HG03045 (cell line): ENCODE measurements at regions not wholly inside any gene's neighbourhood (a gene's known extent, or its start where the extent isn't known, plus 50 kb on each side); places are given as distances from the start of the nearest gene placed in this dataset.

Source experiments
- ATAC-seq: cut with Tn5 transposase; IDR thresholded peaks from one replicate; pipeline ENCODE4 v1.9.1; 2021; ENCODE audit warnings: mild to moderate bottlenecking, moderate library complexity; ENCODE audit not compliant: unreplicated experiment

GRCh38 chr11:129292092-129292491, 83.6 kb upstream of the BARX2 start:
- no peak for ATAC-seq

GRCh38 chr11:129291546-129291945, 84.1 kb upstream of the BARX2 start:
- no peak for ATAC-seq

GRCh38 chr11:129290966-129291365, 84.7 kb upstream of the BARX2 start:
- ATAC-seq: no peak

- no peak for ATAC-seq
Observed at GRCh38 chr11:129289350-129290040, 86.2 kb upstream of the BARX2 start.

GRCh38 chr11:129287920-129288319, 87.7 kb upstream of the BARX2 start:
- ATAC-seq: no peak

- ATAC-seq: no peak
Observed at GRCh38 chr11:129286813-129287212, 88.8 kb upstream of the BARX2 start.

- ATAC-seq: no peak
Observed at GRCh38 chr11:129285402-129285786, 90.3 kb upstream of the BARX2 start.

GRCh38 chr11:129283141-129283540, 91.0 kb upstream of the ARHGAP32 start:
- no peak for ATAC-seq

- ATAC-seq: no peak
Observed at GRCh38 chr11:129282634-129283033, 90.5 kb upstream of the ARHGAP32 start.

GRCh38 chr11:129281471-129282415, 89.6 kb upstream of the ARHGAP32 start:
- ATAC-seq: no peak

GRCh38 chr11:129280027-129280811, 88.1 kb upstream of the ARHGAP32 start:
- ATAC-seq: peak; percentile 5

GRCh38 chr11:129279326-129280026, 87.4 kb upstream of the ARHGAP32 start:
- ATAC-seq: peak; percentile 54

GRCh38 chr11:129278586-129279319, 86.6 kb upstream of the ARHGAP32 start:
- ATAC-seq: peak; percentile 20

GRCh38 chr11:129277198-129277843, 85.2 kb upstream of the ARHGAP32 start:
- no peak for ATAC-seq

- no peak for ATAC-seq
Observed at GRCh38 chr11:129275828-129276227, 83.7 kb upstream of the ARHGAP32 start.

GRCh38 chr11:129273944-129274711, 82.0 kb upstream of the ARHGAP32 start:
- no peak for ATAC-seq

GRCh38 chr11:129273322-129273721, 81.2 kb upstream of the ARHGAP32 start:
- no peak for ATAC-seq

- ATAC-seq: no peak
Observed at GRCh38 chr11:129271030-129271429, 78.9 kb upstream of the ARHGAP32 start.

- no peak for ATAC-seq
Observed at GRCh38 chr11:129270446-129270845, 78.3 kb upstream of the ARHGAP32 start.
